Eye (tissue), 1 donor: ENCODE measurements at regions not wholly inside any gene's neighbourhood (a gene's known extent, or its start where the extent isn't known, plus 50 kb on each side); places are given as distances from the start of the nearest gene placed in this dataset.

Experiments used
- DNase-seq: peaks from one replicate; pipeline ENCODE4 v3.0.0-alpha.2; 2015

DNA sequence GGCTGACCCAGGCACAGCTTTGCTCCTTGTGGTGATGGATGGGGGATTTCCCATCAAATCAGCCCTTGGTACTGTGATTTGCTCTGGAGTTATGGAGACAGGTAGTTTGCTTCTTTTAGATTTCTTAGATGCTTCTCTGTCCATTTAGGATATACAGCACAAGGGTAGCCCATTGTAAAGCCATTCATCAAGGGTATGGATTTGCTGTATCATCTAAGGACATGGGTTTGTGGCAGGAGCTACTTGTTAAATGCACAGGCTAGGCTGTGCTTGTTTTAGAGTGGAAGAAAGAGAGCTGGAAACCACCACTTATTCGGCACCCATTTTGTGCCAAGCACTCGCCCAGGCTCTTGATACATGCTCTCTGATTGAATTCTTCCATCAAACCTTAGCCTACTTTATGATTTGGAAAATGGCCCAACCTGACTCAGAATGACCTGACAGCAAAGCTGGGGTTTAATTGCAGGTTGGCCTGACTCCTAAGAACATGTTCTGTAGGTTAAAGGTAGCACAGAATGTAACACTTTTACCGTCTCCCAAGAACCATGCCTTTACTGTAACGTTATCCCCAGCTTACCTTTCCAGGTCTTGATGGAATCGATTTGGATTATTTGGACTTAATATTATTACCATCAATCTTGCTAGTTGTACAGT lies 168.0 kb downstream of the SNX10 start:
- DNase-seq = no peak

DNA sequence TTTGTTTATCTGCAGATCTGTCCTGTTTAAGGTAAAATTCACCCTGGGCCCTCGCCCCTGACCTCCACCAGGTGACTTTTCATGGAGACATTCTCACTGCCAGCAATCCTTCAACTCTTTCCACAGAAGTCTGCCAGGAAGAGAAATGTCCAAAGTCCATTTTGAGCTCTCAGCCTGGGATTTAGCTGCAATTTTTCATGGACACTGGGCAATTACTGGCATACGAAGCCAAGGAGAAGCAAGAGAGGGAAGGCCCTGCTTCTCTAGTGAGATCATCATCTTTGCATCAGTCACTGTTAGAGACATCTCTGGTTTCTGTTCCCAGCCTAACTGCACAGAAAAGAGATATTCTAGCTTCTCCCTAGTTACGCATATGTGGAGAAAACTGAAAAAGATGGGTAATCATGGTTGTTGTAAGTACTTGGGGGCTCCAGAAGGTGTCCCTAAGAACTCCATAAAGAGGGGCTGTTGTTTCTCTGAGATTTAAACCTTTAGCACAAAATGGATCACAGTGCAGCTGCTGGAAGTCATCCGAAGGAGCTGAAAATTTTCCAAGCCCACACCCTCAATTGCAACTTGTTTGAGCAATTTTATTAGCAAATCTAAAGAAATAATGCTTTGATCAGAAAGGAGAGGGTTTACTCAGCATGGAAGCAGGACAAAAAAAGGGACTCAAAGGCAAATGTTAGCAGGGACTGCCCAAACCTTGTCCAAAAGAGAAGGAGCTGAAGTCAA lies 168.9 kb downstream of the SNX10 start:
- no peak for DNase-seq

DNA sequence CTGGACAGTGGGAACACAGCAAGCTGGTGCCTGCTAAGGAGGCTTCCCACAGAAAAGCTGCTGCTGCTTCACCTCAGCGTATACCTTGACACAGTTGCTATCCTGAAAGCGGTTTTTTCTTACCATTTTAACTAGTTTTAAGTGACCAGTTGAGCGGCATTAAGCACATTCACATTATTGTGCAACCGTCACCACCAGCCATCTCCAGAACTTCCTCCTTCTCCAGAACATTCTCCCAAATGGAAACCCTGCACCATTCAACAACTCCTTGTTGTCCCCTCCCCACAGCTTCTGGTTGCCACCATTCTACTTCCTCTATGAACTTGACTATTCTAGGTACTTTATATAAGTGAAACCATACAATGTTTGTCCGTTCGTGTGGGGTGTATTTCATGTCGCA lies 169.9 kb downstream of the SNX10 start:
- DNase-seq = no peak

- DNase-seq = no peak
Observed at GRCh38 chr7:26466007-26466406, 174.3 kb downstream of the SNX10 start.

GRCh38 chr7:26467104-26467503 lies 175.4 kb downstream of the SNX10 start:
- no peak for DNase-seq

- no peak for DNase-seq
Observed at GRCh38 chr7:26467541-26467940, 175.9 kb downstream of the SNX10 start.

DNA sequence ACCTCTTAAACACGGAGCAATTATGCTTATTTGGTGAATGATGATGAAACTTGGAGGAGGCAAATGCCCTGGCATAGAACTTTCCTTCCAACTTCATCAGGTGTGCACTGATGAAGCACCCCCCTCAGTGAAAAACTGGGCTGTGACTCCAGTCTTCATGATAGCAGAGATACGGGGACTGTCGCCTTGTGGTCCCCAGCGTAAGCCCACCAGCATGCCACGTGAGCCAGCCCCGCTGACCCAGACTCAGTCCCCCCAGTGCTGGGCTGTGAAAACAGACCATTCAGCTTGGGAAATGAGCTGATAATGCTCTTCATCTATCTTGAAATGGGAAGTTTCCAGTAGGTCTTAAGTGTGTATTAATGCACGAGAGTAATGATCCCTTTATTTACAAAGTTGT lies 177.0 kb downstream of the SNX10 start:
- DNase-seq = no peak

DNA sequence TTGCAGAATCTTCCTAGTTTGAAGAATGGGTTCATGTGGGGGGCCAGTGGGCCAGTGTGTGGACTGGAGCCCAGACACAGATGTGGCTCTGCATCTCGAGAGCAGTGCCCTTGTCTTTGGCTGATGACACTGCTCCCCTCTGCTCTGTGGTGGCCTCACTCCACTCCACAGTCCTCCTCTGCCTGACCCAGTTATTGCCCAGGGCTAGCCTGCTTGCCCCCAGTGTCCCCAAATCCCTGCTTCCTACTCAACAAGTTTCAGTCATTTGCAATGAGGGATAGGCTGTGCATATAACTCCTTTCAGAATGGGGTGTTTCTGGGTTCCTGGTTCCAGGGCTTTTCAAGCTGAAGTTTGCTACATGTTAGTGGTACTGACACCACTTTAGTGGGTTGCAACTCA lies 177.5 kb downstream of the SNX10 start:
- no peak for DNase-seq

DNA sequence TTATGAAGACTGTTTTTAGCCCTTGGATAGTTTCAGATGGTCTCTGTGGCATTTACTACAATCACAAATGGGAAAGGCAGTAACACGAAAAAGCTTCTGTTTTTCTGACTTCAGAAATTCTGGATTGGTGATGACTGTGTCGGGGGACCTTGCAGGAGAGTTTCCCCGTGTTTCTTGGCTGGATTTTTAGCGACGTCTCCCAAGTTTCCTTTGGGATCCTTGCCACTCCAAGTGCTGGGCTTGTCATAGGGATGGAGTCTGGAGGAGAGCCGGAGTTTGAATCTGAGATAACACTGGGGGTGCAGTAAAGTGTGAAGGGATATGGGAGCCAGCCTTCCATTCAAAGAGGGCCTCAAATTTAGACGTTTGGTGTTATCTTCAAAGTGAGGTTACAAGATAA lies 179.0 kb downstream of the SNX10 start:
- DNase-seq = no peak

- DNase-seq = no peak
Observed at GRCh38 chr7:26471306-26472075, 179.8 kb downstream of the SNX10 start.

DNA sequence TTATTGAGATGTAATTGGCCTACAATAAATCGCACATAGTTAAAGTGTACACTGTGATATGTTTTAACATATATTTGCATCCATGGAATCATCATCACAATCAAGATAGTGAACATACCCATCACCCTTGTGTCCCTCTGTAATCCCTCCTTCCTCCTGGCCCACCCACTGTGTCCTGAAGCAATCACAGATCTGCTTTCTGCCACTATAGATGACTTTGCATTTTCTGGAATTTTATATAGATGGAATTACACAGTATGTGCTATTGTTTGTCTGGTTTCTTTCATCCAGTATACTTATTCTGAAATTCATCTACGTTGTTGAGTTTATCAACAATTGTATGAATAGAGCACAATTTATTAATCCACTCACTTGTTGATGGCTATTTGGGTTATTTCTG lies 181.3 kb downstream of the SNX10 start:
- DNase-seq = no peak

GRCh38 chr7:26476271-26476670 lies 184.6 kb downstream of the SNX10 start:
- DNase-seq = no peak

GRCh38 chr7:26477381-26477990 lies 185.8 kb downstream of the SNX10 start:
- DNase-seq = no peak

DNA sequence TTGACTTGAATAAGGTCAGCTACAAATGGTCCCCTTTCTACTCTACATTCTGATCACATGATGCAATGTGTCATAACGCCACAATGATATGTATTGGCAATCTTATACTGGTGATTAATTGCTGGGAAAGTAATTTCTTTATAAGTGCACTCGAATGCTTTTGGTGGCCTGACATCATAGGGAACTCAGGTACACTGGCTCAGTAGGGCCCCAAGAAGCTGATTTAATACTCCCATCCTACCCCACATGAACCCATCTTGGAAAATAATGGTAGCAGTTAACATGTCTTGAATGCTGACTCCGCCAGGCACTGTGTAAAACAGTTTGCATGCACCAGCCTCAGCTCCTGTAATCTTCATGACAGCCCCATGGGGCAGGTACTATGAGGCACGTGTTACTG lies 186.9 kb downstream of the SNX10 start:
- DNase-seq = no peak

GRCh38 chr7:26479581-26479980 lies 187.9 kb downstream of the SNX10 start:
- no peak for DNase-seq

DNA sequence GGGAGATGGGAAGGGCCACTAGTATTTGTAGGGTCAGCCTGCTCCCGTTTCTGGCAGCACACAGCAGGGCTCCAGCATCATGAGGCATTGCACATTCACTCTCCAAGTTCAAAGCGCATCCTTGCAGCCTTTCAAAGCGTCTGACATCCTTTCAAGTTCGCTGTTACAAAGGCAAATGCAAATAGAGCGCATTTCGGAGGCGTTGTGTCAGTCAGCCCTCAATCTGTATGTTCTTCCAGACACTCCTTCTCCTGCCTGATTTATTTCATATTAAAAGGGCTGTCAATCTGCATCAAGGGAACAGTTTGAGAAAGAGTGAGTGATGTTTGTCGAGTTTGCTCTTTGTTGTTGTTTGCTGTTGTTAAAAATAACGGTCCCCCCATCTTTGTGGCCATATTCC lies 188.5 kb downstream of the SNX10 start:
- no peak for DNase-seq

GRCh38 chr7:26482927-26483326 lies 191.3 kb downstream of the SNX10 start:
- no peak for DNase-seq

- DNase-seq = no peak
Observed at GRCh38 chr7:26483843-26484242, 192.2 kb downstream of the SNX10 start.

DNA sequence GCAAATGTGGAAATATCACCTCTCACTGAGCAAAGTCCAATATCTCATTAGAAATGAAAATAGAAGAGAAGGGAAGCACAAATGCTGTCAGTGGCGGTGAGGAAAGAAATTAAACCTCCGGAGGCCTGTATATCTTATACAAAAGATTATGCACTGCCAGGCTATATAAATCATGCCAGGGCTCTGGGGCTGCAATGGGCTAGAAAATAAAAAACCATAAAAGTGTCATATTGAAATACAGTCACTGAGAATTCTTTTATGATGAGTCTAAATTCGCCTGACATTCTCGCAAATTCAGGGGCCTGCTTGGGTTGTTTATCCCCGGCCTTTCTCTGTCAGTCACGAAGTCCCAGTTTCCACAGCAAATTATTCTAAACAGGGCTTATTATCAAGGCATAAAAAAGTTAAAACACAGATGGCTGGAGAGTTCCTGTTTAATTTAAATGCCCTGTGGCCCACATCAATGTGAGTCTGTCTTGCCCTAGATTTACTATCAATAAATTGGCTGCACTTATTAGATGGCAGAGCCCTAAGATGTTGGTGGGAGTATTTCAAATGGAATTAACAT lies 193.8 kb downstream of the SNX10 start:
- DNase-seq = no peak

- DNase-seq = no peak
Observed at GRCh38 chr7:26486153-26486552, 194.5 kb downstream of the SNX10 start.

DNA sequence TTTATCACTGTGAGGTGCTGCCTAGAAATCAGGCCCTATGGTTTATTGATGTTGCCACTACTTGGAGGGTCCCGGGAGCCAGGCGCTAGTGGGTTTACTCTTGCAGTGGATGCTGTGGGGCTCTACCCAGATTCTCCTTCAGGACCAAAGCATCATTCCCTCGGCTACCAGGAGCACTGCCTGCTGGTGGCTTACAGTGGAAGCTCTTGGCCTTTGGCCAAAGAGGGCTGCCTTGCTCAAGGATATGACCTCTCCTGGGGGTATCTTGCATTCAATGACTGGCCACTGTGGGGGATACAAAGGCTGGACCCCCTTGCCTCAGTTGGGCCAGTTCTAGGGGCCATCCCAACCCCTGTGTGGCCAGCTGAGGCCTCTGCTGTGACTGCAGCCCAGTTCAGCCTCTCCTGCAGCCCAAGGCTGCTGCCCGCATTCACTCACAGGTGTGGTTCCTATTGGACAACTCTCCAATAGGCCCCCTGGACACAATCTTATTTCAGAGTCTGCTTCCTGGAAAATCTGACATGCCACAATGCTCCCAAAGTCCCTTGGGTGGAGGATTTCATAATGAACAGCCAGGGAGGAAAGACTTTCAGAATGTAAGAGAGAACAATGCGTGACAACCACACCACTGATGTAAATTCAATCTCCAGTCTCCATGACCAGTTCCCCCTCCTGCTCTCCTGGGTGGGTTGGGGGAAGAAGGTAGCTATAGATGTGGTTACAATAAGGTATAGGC lies 196.3 kb downstream of the SNX10 start:
- no peak for DNase-seq

GRCh38 chr7:26489391-26489790 lies 197.7 kb downstream of the SNX10 start:
- no peak for DNase-seq
